ENCODE measurements at regions not wholly inside any gene's neighbourhood (a gene's known extent, or its start where the extent isn't known, plus 50 kb on each side); places are given as distances from the start of the nearest gene placed in this dataset.

GRCh38 chr14:34183478-34183877 is 232.6 kb upstream of the EGLN3 start:
- no TSS peak for BruUV-seq (replicated peaks)
- Histone ChIP-seq H3K36me3 (ENCODE audit: control insufficient read depth in 2 of 2, extremely low read depth in 1 of 2, insufficient read depth in 2 of 2, low read length in 2 of 2) (no peaks in the 10 kb centered on the region), H3K4me2 (ENCODE audit: insufficient read depth, low read length) (no peak overlapping the region), H4K20me1 (replicated peaks; ENCODE audit: control insufficient read depth, extremely low read depth, insufficient read depth, low read length) (no peaks in the 10 kb centered on the region), H3K27me3 (ENCODE audit: control insufficient read depth in 2 of 2, insufficient read depth in 2 of 2, low read length in 2 of 2) (no peaks in the 10 kb centered on the region), H3K4me1 (ENCODE audit: control insufficient read depth, extremely low read depth, insufficient read depth, low read length) (no peaks in the 10 kb centered on the region), H3K4me3 (replicated peaks in 1 of 3; ENCODE audit: insufficient read depth in 1 of 3, low read depth in 1 of 3, low read length in 3 of 3) (no peak overlapping the region), H2AFZ (ENCODE audit: low read depth, low read length) (no peak overlapping the region), H3K27ac (ENCODE audit: insufficient read depth, low read depth, low read length) (no peak overlapping the region), H3K9ac (replicated peaks; ENCODE audit: extremely low read depth, insufficient read depth, low read length) (no peak overlapping the region), H3K79me2 (ENCODE audit: control insufficient read depth, insufficient read depth, low read length) (no peaks in the 10 kb centered on the region), H3K9me3 (replicated peaks; ENCODE audit: control insufficient read depth, insufficient read depth, low read length) (no peaks in the 10 kb centered on the region), H3K9me1 (replicated peaks; ENCODE audit: control insufficient read depth, extremely low read depth, insufficient read depth, low read length) (no peaks in the 10 kb centered on the region)
- DNase-seq (ENCODE audit: low read depth, low spot score), result no peak
- FAIRE-seq, result no peak
- dilution Hi-C loops (cut with MboI; ENCODE audit: extremely low pct_ligation_motif_present, low sequenced_read_pairs) (no loop called here), intact Hi-C loops (cut with micrococcal nuclease) (no loop called here)
- TF ChIP-seq EZH2 (IDR thresholded peaks at IDR 0.05; ENCODE audit: borderline replicate concordance, low read depth, low read length, severe bottlenecking) (no peak), MYC (IDR thresholded peaks at IDR 0.05; ENCODE audit: low read depth, low read length) (no peak), FOS (IDR thresholded peaks at IDR 0.05; ENCODE audit: borderline replicate concordance, insufficient read depth, low read length) (no peak), JUN (IDR thresholded peaks at IDR 0.05; ENCODE audit: borderline replicate concordance, insufficient read depth, insufficient read length, low read depth) (no peak), MAX (IDR thresholded peaks at IDR 0.05; ENCODE audit: insufficient read depth, insufficient read length) (no peak), POLR2A (IDR thresholded peaks at IDR 0.05; ENCODE audit: low read depth, low read length) (no peak), POLR2AphosphoS5 (IDR thresholded peaks at IDR 0.05; ENCODE audit: insufficient read depth, low read depth, low read length) (no peak), GATA2 (IDR thresholded peaks at IDR 0.05; ENCODE audit: insufficient read depth, insufficient read length, low read depth, low read length) (no peak)
- TF ChIP-seq, protein P1, sequence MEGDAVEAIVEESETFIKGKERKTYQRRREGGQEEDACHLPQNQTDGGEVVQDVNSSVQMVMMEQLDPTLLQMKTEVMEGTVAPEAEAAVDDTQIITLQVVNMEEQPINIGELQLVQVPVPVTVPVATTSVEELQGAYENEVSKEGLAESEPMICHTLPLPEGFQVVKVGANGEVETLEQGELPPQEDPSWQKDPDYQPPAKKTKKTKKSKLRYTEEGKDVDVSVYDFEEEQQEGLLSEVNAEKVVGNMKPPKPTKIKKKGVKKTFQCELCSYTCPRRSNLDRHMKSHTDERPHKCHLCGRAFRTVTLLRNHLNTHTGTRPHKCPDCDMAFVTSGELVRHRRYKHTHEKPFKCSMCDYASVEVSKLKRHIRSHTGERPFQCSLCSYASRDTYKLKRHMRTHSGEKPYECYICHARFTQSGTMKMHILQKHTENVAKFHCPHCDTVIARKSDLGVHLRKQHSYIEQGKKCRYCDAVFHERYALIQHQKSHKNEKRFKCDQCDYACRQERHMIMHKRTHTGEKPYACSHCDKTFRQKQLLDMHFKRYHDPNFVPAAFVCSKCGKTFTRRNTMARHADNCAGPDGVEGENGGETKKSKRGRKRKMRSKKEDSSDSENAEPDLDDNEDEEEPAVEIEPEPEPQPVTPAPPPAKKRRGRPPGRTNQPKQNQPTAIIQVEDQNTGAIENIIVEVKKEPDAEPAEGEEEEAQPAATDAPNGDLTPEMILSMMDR (IDR thresholded peaks at IDR 0.05; ENCODE audit: extremely low read depth in 1 of 2, insufficient read depth in 1 of 2, low read depth in 1 of 2, low read length in 2 of 2), result no peak
- ChIA-PET POLR2A (no interaction called here), CTCF (no interaction called here)

All from endothelial cell of umbilical vein (primary cell).